A549 (cell line): ENCODE measurements at regions not wholly inside any gene's neighbourhood (a gene's known extent, or its start where the extent isn't known, plus 50 kb on each side); places are given as distances from the start of the nearest gene placed in this dataset.

ENCODE experiments used
- ATAC-seq, 2 experiments: fragments of 200-7000 bp in 1 of 2; fragments of >200 bp in 1 of 2; cut with Nextera tagmentation in 1 of 2; cut with Tn5 transposase in 1 of 2; 3 replicates each; pipeline versions ENCODE4 v1.8.0 to v1.9.1; 2018 to 2020; ENCODE audit warnings: mild to moderate bottlenecking in 1 of 2, moderate library complexity in 1 of 2
- CTCF ChIA-PET: fragments of 300-600 bp; sonication (Branson Sonifier 250); formaldehyde crosslinking; extraction: SDS; loops from one replicate; lab custom pipeline; 2021; ENCODE audit warnings: antibody characterized with exemption, inconsistent platforms; lab: Yijun Ruan, JAX
- POLR2A ChIA-PET: fragments of 350-600 bp; formaldehyde crosslinking; extraction: SDS; loops from one replicate; lab custom pipeline; 2021; ENCODE audit warnings: antibody characterized with exemption, inconsistent platforms; lab: Yijun Ruan, JAX
- DNase-seq, 2 experiments: peaks; one replicate each; pipeline versions ENCODE4 v3.0.0 to v3.0.0-alpha.2; 2011 to 2016; ENCODE audit warnings: low read depth in 1 of 2, low spot score in 1 of 2
- FAIRE-seq: peaks from 2 replicates; lab custom pipeline; 2011; peaks lifted over from hg19 to GRCh38; lab: Jason Lieb, UNC
- H3K27ac ChIP-seq, 2 experiments: fragments of >200 bp; sonication (Bioruptor Twin); formaldehyde crosslinking; 3 replicates each; pipeline ENCODE4 v1.5.1; 2016 to 2017
- H3K4me1 ChIP-seq: fragments of >200 bp; sonication (Bioruptor Twin); formaldehyde crosslinking; 3 replicates; pipeline ENCODE4 v1.6.1; 2016
- H3K4me2 ChIP-seq: fragments of >200 bp; sonication (Bioruptor Twin); formaldehyde crosslinking; 3 replicates; pipeline ENCODE4 v1.6.1; 2016
- H3K4me3 ChIP-seq: fragments of >200 bp; sonication (Bioruptor Twin); formaldehyde crosslinking; 3 replicates; pipeline ENCODE4 v1.5.1; 2016
- H3K9me3 ChIP-seq: fragments of >200 bp; sonication (Bioruptor Twin); formaldehyde crosslinking; 3 replicates; pipeline ENCODE4 v1.6.1; 2016
- CBX2 ChIP-seq: fragments of 200-600 bp; sonication (generic); IDR thresholded peaks from 2 replicates; pipeline ENCODE4 v1.6.1; 2016; ENCODE audit warnings: low read depth, mild to moderate bottlenecking, borderline replicate concordance
- CBX8 ChIP-seq: fragments of 200-600 bp; sonication (generic); IDR thresholded peaks from 2 replicates; pipeline ENCODE4 v1.6.1; 2016
- CHD2 ChIP-seq: fragments of 150-350 bp; IDR thresholded peaks from 2 replicates; pipeline ENCODE4 v1.6.1; 2014; ENCODE audit warnings: low read length; ENCODE audit not compliant: partially characterized antibody
- CHD4 ChIP-seq: fragments of 200-600 bp; sonication (generic); IDR thresholded peaks from 2 replicates; pipeline ENCODE4 v1.6.1; 2016; ENCODE audit warnings: antibody characterized with exemption, mild to moderate bottlenecking, borderline replicate concordance
- GATA3 ChIP-seq: IDR thresholded peaks from 2 replicates; pipeline ENCODE4 v1.6.1; 2012; ENCODE audit warnings: borderline replicate concordance
- HEYL ChIP-seq: fragments of 250-450 bp; sonication (Bioruptor Pico); IDR thresholded peaks from 2 replicates; pipeline ENCODE4 v1.8.0; 2021; ENCODE audit warnings: mild to moderate bottlenecking, moderate library complexity
- HOXB5 ChIP-seq: fragments of 250-450 bp; sonication (Bioruptor Pico); IDR thresholded peaks from 2 replicates; pipeline ENCODE4 v1.5.0; 2020; ENCODE audit warnings: mild to moderate bottlenecking, moderate library complexity
- JUNB ChIP-seq: fragments of >200 bp; sonication (Bioruptor Twin); formaldehyde crosslinking; IDR thresholded peaks from 2 replicates; pipeline ENCODE4 v1.6.1; 2016
- KDM1A ChIP-seq: fragments of 200-600 bp; sonication (generic); IDR thresholded peaks from 2 replicates; pipeline ENCODE4 v1.6.1; 2016; ENCODE audit warnings: low read depth, mild to moderate bottlenecking
- MAZ ChIP-seq: fragments of 150-350 bp; IDR thresholded peaks from 2 replicates; pipeline ENCODE4 v1.6.1; 2014; ENCODE audit warnings: antibody characterized with exemption, low read depth, low read length, borderline replicate concordance
- NFE2L2 ChIP-seq: fragments of 150-350 bp; conservative IDR thresholded peaks from 2 replicates; pipeline ENCODE4 v1.6.1; 2014; ENCODE audit warnings: low read length
- RAD21 ChIP-seq, 2 experiments: fragments of >200 bp in 1 of 2; sonication (Bioruptor Twin) in 1 of 2; formaldehyde crosslinking in 1 of 2; IDR thresholded peaks in 1 of 2; conservative IDR thresholded peaks in 1 of 2; 2 replicates in 1 of 2; 3 replicates in 1 of 2; pipeline ENCODE4 v1.6.1; 2012 to 2018; ENCODE audit warnings: inconsistent platforms in 1 of 2
- RARB ChIP-seq: fragments of 250-450 bp; sonication (Bioruptor Pico); IDR thresholded peaks from 2 replicates; pipeline ENCODE4 v1.8.0; 2021; ENCODE audit warnings: mild to moderate bottlenecking, moderate library complexity
- SMC3 ChIP-seq: fragments of >200 bp; sonication (Bioruptor Twin); formaldehyde crosslinking; IDR thresholded peaks from 3 replicates; pipeline ENCODE4 v1.6.1; 2018; ENCODE audit warnings: inconsistent platforms
- TP53 ChIP-seq: fragments of 250-450 bp; sonication (Bioruptor Pico); IDR thresholded peaks from 2 replicates; pipeline ENCODE4 v1.5.0; 2021; ENCODE audit warnings: mild to moderate bottlenecking, moderate library complexity
- ZC3H11A ChIP-seq: fragments of 450-650 bp; IDR thresholded peaks from 2 replicates; pipeline ENCODE4 v1.6.1; 2014; ENCODE audit warnings: antibody characterized with exemption, mild to moderate bottlenecking
- ZNF302 ChIP-seq: fragments of 250-450 bp; sonication (Bioruptor Pico); IDR thresholded peaks from 2 replicates; pipeline ENCODE4 v1.9.0; 2021; ENCODE audit warnings: inconsistent platforms, mild to moderate bottlenecking, moderate library complexity
- WGBS: methylation state at CpG from one replicate; pipeline ENCODE4 v1.1.6; 2017; ENCODE audit errors: missing lambda C conversion rate; 5-methylcytosine and 5-hydroxymethylcytosine counted together
- TF ChIP-seq, protein P1 (sequence below): fragments of 150-350 bp; IDR thresholded peaks from 2 replicates; pipeline ENCODE4 v1.6.1; 2014; ENCODE audit warnings: low read depth, mild to moderate bottlenecking, low read length
- TF ChIP-seq, protein P2 (sequence below): fragments of 200-600 bp; sonication (generic); IDR thresholded peaks from 2 replicates; pipeline ENCODE4 v1.6.1; 2016; ENCODE audit warnings: antibody characterized with exemption, mild to moderate bottlenecking, moderate library complexity
- TF ChIP-seq, protein P3 (sequence below): fragments of 250-450 bp; sonication (Bioruptor Pico); IDR thresholded peaks from 2 replicates; pipeline ENCODE4 v1.5.0; 2021; ENCODE audit warnings: mild to moderate bottlenecking, moderate library complexity, borderline replicate concordance
- TF ChIP-seq, protein P4 (sequence below): IDR thresholded peaks from 2 replicates; pipeline ENCODE4 v1.6.1; 2012
- TF ChIP-seq, protein P5 (sequence below): IDR thresholded peaks from 2 replicates; pipeline ENCODE4 v1.6.1; 2012; ENCODE audit warnings: low read depth, borderline replicate concordance

- POLR2A ChIA-PET: no interaction called here
Observed at GRCh38 chr12:34395056-34396005, 373.0 kb downstream of the ALG10 start.

DNA sequence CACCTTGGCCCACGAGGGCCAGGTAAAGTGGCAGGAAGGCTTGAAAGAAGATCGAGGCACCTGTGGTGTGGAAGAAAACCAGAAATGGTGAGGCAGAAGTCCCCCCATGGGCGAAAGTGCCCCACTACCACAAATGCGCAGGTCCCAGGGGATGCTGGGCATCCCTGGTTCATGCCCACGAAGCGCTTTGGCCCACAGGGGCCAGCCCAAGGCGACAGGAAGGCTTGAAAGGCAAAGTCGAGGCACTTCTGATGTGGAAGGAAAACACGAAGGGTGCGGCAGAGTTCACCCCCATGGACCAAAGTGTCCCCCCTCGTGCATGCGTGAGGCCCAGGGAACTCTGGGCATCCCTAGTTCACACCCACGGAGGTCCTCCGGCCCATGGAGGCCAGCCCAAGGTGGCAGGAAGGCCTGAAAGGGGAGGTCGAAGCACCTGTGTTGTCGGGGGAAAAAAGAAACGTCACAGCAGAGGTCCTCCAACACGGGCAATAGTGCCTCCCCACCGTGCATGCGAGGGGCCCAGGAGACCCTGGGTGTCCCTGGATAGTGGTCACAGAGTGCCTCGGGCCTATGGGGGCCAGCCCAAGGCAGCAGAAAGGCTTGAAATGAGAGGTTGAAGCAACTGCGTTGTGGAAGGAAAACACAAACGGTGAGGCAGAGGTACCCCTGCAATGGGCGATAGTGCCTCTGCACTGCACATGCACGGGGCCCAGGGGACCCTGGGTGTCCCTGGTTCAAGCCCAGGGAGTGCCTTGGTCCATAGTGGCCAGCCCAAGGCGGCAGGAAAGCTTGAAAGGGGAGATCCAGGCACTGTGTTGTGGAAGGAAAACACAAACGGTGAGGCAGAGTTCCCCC lies 373.9 kb downstream of the ALG10 start:
- 22% methylated on average over 27 of the region's 27 CpGs for WGBS
- TF ChIP-seq TP53 (no peak), GATA3 (no peak), JUNB (no peak), CBX2 (no peak), RAD21 (conservative IDR thresholded peaks at IDR 0.05 in 1 of 2, IDR thresholded peaks at IDR 0.05 in 1 of 2) (no peak), KDM1A (no peak), HOXB5 (CRISPR knock-in tag) (no peak), NFE2L2 (no peak)
- TF ChIP-seq, protein P1, sequence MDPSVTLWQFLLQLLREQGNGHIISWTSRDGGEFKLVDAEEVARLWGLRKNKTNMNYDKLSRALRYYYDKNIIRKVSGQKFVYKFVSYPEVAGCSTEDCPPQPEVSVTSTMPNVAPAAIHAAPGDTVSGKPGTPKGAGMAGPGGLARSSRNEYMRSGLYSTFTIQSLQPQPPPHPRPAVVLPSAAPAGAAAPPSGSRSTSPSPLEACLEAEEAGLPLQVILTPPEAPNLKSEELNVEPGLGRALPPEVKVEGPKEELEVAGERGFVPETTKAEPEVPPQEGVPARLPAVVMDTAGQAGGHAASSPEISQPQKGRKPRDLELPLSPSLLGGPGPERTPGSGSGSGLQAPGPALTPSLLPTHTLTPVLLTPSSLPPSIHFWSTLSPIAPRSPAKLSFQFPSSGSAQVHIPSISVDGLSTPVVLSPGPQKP: no peak
- TF ChIP-seq, protein P2, sequence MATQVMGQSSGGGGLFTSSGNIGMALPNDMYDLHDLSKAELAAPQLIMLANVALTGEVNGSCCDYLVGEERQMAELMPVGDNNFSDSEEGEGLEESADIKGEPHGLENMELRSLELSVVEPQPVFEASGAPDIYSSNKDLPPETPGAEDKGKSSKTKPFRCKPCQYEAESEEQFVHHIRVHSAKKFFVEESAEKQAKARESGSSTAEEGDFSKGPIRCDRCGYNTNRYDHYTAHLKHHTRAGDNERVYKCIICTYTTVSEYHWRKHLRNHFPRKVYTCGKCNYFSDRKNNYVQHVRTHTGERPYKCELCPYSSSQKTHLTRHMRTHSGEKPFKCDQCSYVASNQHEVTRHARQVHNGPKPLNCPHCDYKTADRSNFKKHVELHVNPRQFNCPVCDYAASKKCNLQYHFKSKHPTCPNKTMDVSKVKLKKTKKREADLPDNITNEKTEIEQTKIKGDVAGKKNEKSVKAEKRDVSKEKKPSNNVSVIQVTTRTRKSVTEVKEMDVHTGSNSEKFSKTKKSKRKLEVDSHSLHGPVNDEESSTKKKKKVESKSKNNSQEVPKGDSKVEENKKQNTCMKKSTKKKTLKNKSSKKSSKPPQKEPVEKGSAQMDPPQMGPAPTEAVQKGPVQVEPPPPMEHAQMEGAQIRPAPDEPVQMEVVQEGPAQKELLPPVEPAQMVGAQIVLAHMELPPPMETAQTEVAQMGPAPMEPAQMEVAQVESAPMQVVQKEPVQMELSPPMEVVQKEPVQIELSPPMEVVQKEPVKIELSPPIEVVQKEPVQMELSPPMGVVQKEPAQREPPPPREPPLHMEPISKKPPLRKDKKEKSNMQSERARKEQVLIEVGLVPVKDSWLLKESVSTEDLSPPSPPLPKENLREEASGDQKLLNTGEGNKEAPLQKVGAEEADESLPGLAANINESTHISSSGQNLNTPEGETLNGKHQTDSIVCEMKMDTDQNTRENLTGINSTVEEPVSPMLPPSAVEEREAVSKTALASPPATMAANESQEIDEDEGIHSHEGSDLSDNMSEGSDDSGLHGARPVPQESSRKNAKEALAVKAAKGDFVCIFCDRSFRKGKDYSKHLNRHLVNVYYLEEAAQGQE: no peak
- no peaks in the 10 kb centered on the region for H3K9me3 ChIP-seq
- DNase-seq (no peak), FAIRE-seq (no peak), ATAC-seq (no peak; a peak in 1 of 6 replicates)
- ChIA-PET CTCF (no interaction called here), POLR2A (no interaction called here)
- no peaks in the 10 kb centered on the region for H3K4me1 ChIP-seq
- H3K4me3 ChIP-seq: no peak overlapping the region
- H3K27ac ChIP-seq: no peak overlapping the region
- no peak overlapping the region for H3K4me2 ChIP-seq

More at GRCh38 chr12:34395056-34396005, 373.0 kb downstream of the ALG10 start:
- no peak overlapping the region for H3K4me3 ChIP-seq
- no peaks in the 10 kb centered on the region for H3K4me1 ChIP-seq
- no peak overlapping the region for H3K4me2 ChIP-seq
- CTCF ChIA-PET: no interaction called here
- H3K27ac ChIP-seq: no peak overlapping the region
- ATAC-seq (no peak), DNase-seq (no peak), FAIRE-seq (no peak)
- 20% methylated on average over 28 of the region's 28 CpGs for WGBS
- no peaks in the 10 kb centered on the region for H3K9me3 ChIP-seq
- TF ChIP-seq RARB (CRISPR knock-in tag): no peak
- TF ChIP-seq ZC3H11A: no peak
- no peak for TF ChIP-seq HEYL (CRISPR knock-in tag)
- TF ChIP-seq MAZ: no peak
- TF ChIP-seq, protein P3, sequence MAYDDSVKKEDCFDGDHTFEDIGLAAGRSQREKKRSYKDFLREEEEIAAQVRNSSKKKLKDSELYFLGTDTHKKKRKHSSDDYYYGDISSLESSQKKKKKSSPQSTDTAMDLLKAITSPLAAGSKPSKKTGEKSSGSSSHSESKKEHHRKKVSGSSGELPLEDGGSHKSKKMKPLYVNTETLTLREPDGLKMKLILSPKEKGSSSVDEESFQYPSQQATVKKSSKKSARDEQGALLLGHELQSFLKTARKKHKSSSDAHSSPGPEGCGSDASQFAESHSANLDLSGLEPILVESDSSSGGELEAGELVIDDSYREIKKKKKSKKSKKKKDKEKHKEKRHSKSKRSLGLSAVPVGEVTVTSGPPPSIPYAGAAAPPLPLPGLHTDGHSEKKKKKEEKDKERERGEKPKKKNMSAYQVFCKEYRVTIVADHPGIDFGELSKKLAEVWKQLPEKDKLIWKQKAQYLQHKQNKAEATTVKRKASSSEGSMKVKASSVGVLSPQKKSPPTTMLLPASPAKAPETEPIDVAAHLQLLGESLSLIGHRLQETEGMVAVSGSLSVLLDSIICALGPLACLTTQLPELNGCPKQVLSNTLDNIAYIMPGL: no peak
- TF ChIP-seq ZNF302: no peak
- no peak for TF ChIP-seq SMC3
- TF ChIP-seq CHD2: no peak
- no peak for TF ChIP-seq CHD4
- TF ChIP-seq, protein P4, sequence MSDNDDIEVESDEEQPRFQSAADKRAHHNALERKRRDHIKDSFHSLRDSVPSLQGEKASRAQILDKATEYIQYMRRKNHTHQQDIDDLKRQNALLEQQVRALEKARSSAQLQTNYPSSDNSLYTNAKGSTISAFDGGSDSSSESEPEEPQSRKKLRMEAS: no peak
- TF ChIP-seq CBX8: no peak
- TF ChIP-seq, protein P5, sequence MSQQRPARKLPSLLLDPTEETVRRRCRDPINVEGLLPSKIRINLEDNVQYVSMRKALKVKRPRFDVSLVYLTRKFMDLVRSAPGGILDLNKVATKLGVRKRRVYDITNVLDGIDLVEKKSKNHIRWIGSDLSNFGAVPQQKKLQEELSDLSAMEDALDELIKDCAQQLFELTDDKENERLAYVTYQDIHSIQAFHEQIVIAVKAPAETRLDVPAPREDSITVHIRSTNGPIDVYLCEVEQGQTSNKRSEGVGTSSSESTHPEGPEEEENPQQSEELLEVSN: no peak
